ENCODE measurements at regions not wholly inside any gene's neighbourhood (a gene's known extent, or its start where the extent isn't known, plus 50 kb on each side); places are given as distances from the start of the nearest gene placed in this dataset.

- Histone ChIP-seq H3K4me3 (ENCODE audit: low read depth in 1 of 2, low read length in 1 of 2) (peak overlapping the region in 1 of 2 experiments; percentile 92), H3K27ac (peak overlapping the region; percentile 86), H3K9me3 (no peaks in the 10 kb centered on the region), H3K36me3 (no peaks in the 10 kb centered on the region), H3K4me1 (ENCODE audit: control insufficient read depth in 1 of 2, insufficient read depth in 1 of 2, low read depth in 1 of 2, low read length in 1 of 2) (peaks cover 62 to 69% of the 10 kb centered on the region in 2 experiments), H3K27me3 (no peaks in the 10 kb centered on the region)
- TF ChIP-seq CTCF (IDR thresholded peaks at IDR 0.05) = no peak
These were observed 59.0 kb upstream of the RPH3AL start for GRCh38 chr17:411421-412120.

GRCh38 chr17:410543-411401 is 58.2 kb upstream of the RPH3AL start:
- TF ChIP-seq CTCF (IDR thresholded peaks at IDR 0.05) = no peak
- Histone ChIP-seq H3K4me3 (ENCODE audit: low read depth in 1 of 2, low read length in 1 of 2) (peak overlapping the region; percentile 90 to 92), H3K27me3 (no peaks in the 10 kb centered on the region), H3K36me3 (no peaks in the 10 kb centered on the region), H3K27ac (peak overlapping the region; percentile 86), H3K4me1 (ENCODE audit: control insufficient read depth in 1 of 2, insufficient read depth in 1 of 2, low read depth in 1 of 2, low read length in 1 of 2) (peaks cover 54 to 61% of the 10 kb centered on the region in 2 experiments), H3K9me3 (no peaks in the 10 kb centered on the region)

GRCh38 chr17:409848-410542 is 57.4 kb upstream of the RPH3AL start:
- H3K4me1 ChIP-seq (ENCODE audit: control insufficient read depth in 1 of 2, insufficient read depth in 1 of 2, low read depth in 1 of 2, low read length in 1 of 2) = peaks cover 46 to 53% of the 10 kb centered on the region in 2 experiments
- H3K27me3 ChIP-seq = no peaks in the 10 kb centered on the region
- H3K27ac ChIP-seq = peak overlapping the region; percentile 86
- H3K9me3 ChIP-seq = no peaks in the 10 kb centered on the region
- peaks cover 2% of the 10 kb centered on the region for H3K36me3 ChIP-seq
- H3K4me3 ChIP-seq (ENCODE audit: low read depth in 1 of 2, low read length in 1 of 2) = peak overlapping the region; percentile 90 to 92
- peak; percentile 53 for TF ChIP-seq CTCF (IDR thresholded peaks at IDR 0.05)

- no peak for TF ChIP-seq CTCF (IDR thresholded peaks at IDR 0.05)
- Histone ChIP-seq H3K36me3 (peaks cover 7% of the 10 kb centered on the region), H3K27ac (peak overlapping the region; percentile 86), H3K4me1 (ENCODE audit: control insufficient read depth in 1 of 2, insufficient read depth in 1 of 2, low read depth in 1 of 2, low read length in 1 of 2) (peaks cover 42 to 47% of the 10 kb centered on the region in 2 experiments), H3K27me3 (no peaks in the 10 kb centered on the region), H3K9me3 (no peaks in the 10 kb centered on the region), H3K4me3 (ENCODE audit: low read depth in 1 of 2, low read length in 1 of 2) (peak overlapping the region; percentile 90 to 92)
These were observed 56.8 kb upstream of the RPH3AL start for GRCh38 chr17:409308-409847.

GRCh38 chr17:404703-405102 is 52.1 kb upstream of the RPH3AL start:
- Histone ChIP-seq H3K27ac (no peak overlapping the region), H3K36me3 (peaks cover 35% of the 10 kb centered on the region), H3K4me3 (ENCODE audit: low read depth in 1 of 2, low read length in 1 of 2) (no peak overlapping the region), H3K4me1 (ENCODE audit: control insufficient read depth in 1 of 2, insufficient read depth in 1 of 2, low read depth in 1 of 2, low read length in 1 of 2) (peaks cover 6 to 7% of the 10 kb centered on the region in 2 experiments), H3K9me3 (no peaks in the 10 kb centered on the region), H3K27me3 (no peaks in the 10 kb centered on the region)
- no peak for TF ChIP-seq CTCF (IDR thresholded peaks at IDR 0.05)

Data from neutrophil (primary cell).